HFFc6 (cell line): ENCODE measurements at regions not wholly inside any gene's neighbourhood (a gene's known extent, or its start where the extent isn't known, plus 50 kb on each side); places are given as distances from the start of the nearest gene placed in this dataset.

Experiments used
- DNase-seq: peaks from one replicate; pipeline ENCODE4 v3.0.0-alpha.2; 2018
- H3K27ac Mint-ChIP-seq: 2 replicates; pipeline ENCODE4 v1.8.0; 2020; ENCODE audit warnings: mild to moderate bottlenecking, mixed read lengths
- H3K27me3 Mint-ChIP-seq: 2 replicates; pipeline ENCODE4 v1.8.0; 2021; ENCODE audit warnings: mild to moderate bottlenecking, moderate library complexity, mixed read lengths; ENCODE audit not compliant: insufficient read depth
- H3K36me3 Mint-ChIP-seq: 2 replicates; pipeline ENCODE4 v1.8.0; 2021; ENCODE audit warnings: low read depth, mixed read lengths
- H3K4me1 Mint-ChIP-seq: 2 replicates; pipeline ENCODE4 v1.8.0; 2020; ENCODE audit warnings: low read depth, mixed read lengths
- H3K4me3 Mint-ChIP-seq: 2 replicates; pipeline ENCODE4 v1.8.0; 2020; ENCODE audit warnings: mild to moderate bottlenecking, moderate library complexity, mixed read lengths
- H3K9me3 Mint-ChIP-seq: 2 replicates; pipeline ENCODE4 v1.8.0; 2020; ENCODE audit warnings: mild to moderate bottlenecking, mixed read lengths
- TF ChIP-seq, protein P1 (sequence below): fragments of 200-600 bp; sonication (generic); IDR thresholded peaks from 2 replicates; pipeline ENCODE4 v1.5.0; 2021; ENCODE audit warnings: antibody characterized with exemption, mild to moderate bottlenecking

DNA sequence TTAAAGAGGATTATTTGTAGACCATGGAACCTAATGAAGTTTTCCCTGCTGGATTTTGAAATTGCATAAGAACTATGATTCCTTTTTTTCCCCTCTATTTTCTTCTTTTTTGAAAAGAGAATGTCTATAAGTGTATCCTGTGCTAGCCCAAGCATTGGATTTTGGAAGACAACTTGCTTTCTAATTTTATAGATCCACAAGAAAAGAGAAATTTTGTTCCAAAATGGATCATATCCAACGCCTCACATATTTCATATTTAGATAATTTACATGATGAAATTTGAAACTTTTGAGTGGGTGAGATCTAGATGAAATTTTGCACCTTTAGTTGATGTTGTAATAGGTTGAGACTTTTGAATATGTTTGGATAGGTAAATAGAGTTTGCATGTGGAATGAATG, 978.7 kb downstream of the MRPL39 start:
- Mint-ChIP-seq H3K9me3 (peaks cover 31% of the 10 kb centered on the region), H3K36me3 (no peaks in the 10 kb centered on the region)

DNA sequence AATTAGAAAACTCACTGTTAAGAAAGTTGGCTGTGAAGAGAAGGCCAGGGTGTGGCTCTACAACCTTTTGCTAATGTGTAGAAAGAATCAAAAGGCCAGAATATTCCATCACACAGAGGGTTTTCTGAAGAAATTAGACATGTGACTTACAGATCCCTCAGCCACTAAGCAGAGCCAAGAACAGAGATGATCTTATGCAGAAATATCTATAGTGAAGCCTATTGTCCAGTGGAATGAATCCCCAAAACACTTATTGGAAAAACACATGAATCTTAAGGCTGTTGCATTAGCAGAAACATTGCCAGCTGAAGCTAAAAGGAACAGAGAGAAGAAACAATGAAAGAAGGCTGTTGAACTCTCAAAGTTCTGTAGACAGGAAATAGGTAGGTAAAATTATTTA, 979.2 kb downstream of the MRPL39 start:
- no peak for DNase-seq
- H3K4me3 Mint-ChIP-seq, result no peak overlapping the region
- TF ChIP-seq, protein P1, sequence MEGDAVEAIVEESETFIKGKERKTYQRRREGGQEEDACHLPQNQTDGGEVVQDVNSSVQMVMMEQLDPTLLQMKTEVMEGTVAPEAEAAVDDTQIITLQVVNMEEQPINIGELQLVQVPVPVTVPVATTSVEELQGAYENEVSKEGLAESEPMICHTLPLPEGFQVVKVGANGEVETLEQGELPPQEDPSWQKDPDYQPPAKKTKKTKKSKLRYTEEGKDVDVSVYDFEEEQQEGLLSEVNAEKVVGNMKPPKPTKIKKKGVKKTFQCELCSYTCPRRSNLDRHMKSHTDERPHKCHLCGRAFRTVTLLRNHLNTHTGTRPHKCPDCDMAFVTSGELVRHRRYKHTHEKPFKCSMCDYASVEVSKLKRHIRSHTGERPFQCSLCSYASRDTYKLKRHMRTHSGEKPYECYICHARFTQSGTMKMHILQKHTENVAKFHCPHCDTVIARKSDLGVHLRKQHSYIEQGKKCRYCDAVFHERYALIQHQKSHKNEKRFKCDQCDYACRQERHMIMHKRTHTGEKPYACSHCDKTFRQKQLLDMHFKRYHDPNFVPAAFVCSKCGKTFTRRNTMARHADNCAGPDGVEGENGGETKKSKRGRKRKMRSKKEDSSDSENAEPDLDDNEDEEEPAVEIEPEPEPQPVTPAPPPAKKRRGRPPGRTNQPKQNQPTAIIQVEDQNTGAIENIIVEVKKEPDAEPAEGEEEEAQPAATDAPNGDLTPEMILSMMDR, result no peak
- no peaks in the 10 kb centered on the region for H3K4me1 Mint-ChIP-seq
- H3K36me3 Mint-ChIP-seq, result no peaks in the 10 kb centered on the region
- no peaks in the 10 kb centered on the region for H3K27me3 Mint-ChIP-seq
- H3K9me3 Mint-ChIP-seq, result peaks cover 36% of the 10 kb centered on the region
- H3K27ac Mint-ChIP-seq, result no peak overlapping the region

More for the DNA sequence above, 978.7 kb downstream of the MRPL39 start:
- Mint-ChIP-seq H3K27ac (no peak overlapping the region), H3K4me3 (no peak overlapping the region), H3K27me3 (no peaks in the 10 kb centered on the region), H3K4me1 (no peaks in the 10 kb centered on the region)
- TF ChIP-seq, protein P1, result no peak
- DNase-seq, result no peak

DNA sequence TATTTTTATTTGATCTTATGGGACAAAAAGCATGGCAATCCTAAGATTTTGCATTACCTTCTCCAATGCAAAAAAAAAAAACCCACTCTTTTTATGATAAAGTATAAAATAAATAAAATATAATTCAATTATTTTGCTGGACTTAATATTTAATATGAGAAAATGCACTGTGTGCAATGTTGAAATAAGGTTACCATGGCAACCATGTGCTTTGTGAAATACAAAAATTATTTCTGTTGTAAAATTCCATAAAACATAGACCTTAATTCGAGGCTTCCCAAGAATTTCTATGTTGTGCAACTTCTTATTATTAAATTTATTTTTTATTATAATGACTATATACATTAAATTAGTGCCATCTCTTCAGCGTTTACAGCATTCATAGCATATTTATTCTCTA, 989.5 kb downstream of the MRPL39 start:
- TF ChIP-seq, protein P1, result no peak

GRCh38 chr21:24594082-24594481, 1013.2 kb downstream of the MRPL39 start:
- no peaks in the 10 kb centered on the region for H3K27me3 Mint-ChIP-seq
- H3K27ac Mint-ChIP-seq, result no peak overlapping the region
- H3K36me3 Mint-ChIP-seq, result 0 out of 2 replicates have a peak, but pooled peaks cover 3% of the 10 kb centered on the region
- TF ChIP-seq, protein P1, result no peak
- no peak for DNase-seq
- H3K4me3 Mint-ChIP-seq, result no peak overlapping the region
- peaks cover 46% of the 10 kb centered on the region for H3K9me3 Mint-ChIP-seq
- no peaks in the 10 kb centered on the region for H3K4me1 Mint-ChIP-seq

More for the DNA sequence above, 989.5 kb downstream of the MRPL39 start:
- H3K4me3 Mint-ChIP-seq, result no peak overlapping the region
- no peaks in the 10 kb centered on the region for H3K27me3 Mint-ChIP-seq
- no peak overlapping the region for H3K27ac Mint-ChIP-seq
- H3K4me1 Mint-ChIP-seq, result no peaks in the 10 kb centered on the region
- peaks cover 33% of the 10 kb centered on the region for H3K9me3 Mint-ChIP-seq
- DNase-seq, result no peak
- no peaks in the 10 kb centered on the region for H3K36me3 Mint-ChIP-seq

DNA sequence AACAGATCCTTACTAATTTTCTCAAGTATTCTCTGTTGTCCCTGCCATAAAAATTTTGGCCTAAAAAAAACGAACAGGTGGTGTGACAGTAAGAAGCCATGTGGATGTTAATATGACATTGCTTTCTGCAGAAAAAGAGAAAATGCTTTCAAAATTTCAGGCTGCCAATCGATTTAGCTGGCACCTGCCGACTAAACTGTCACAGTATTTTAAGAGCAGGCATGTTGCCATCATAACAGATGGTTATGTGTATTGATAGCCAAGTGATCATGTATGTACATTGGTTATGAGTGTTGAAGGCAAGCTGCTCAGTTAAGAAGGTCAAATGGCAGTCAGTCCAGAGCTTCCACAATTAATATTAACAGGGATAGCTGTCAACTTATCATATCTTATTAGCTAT, 1017.0 kb downstream of the MRPL39 start:
- Mint-ChIP-seq H3K27ac (no peak overlapping the region), H3K27me3 (no peaks in the 10 kb centered on the region), H3K4me1 (no peaks in the 10 kb centered on the region), H3K9me3 (peaks cover 34% of the 10 kb centered on the region), H3K4me3 (no peak overlapping the region), H3K36me3 (0 out of 2 replicates have a peak, but pooled peaks cover 3% of the 10 kb centered on the region)
- TF ChIP-seq, protein P1, result no peak
- no peak for DNase-seq

GRCh38 chr21:24583473-24583872, 1023.8 kb downstream of the MRPL39 start:
- no peak for DNase-seq
- no peak overlapping the region for H3K4me3 Mint-ChIP-seq
- TF ChIP-seq, protein P1, result no peak

More at GRCh38 chr21:24583473-24583872, 1023.8 kb downstream of the MRPL39 start:
- no peak overlapping the region for H3K27ac Mint-ChIP-seq
- peaks cover 28% of the 10 kb centered on the region for H3K9me3 Mint-ChIP-seq
- H3K4me1 Mint-ChIP-seq, result no peaks in the 10 kb centered on the region
- H3K27me3 Mint-ChIP-seq, result no peaks in the 10 kb centered on the region
- H3K36me3 Mint-ChIP-seq, result no peaks in the 10 kb centered on the region; the same call in 1 of the 2 replicates
